GM12865 (cell line): ENCODE measurements at regions not wholly inside any gene's neighbourhood (a gene's known extent, or its start where the extent isn't known, plus 50 kb on each side); places are given as distances from the start of the nearest gene placed in this dataset.

ENCODE experiments used
- DNase-seq: peaks from one replicate; pipeline ENCODE4 v3.0.0; 2010; ENCODE audit warnings: low read depth
- H3K4me3 ChIP-seq: 2 replicates; pipeline ENCODE4 v1.5.1; 2011; ENCODE audit warnings: mild to moderate bottlenecking, low read depth, low read length, control low read depth
- TF ChIP-seq, protein P1 (sequence below): IDR thresholded peaks from 2 replicates; pipeline ENCODE4 v1.5.1; 2011; ENCODE audit warnings: low read length, control low read depth, low read depth, inconsistent platforms; ENCODE audit not compliant: insufficient read depth; ENCODE audit errors: missing control alignments

DNA sequence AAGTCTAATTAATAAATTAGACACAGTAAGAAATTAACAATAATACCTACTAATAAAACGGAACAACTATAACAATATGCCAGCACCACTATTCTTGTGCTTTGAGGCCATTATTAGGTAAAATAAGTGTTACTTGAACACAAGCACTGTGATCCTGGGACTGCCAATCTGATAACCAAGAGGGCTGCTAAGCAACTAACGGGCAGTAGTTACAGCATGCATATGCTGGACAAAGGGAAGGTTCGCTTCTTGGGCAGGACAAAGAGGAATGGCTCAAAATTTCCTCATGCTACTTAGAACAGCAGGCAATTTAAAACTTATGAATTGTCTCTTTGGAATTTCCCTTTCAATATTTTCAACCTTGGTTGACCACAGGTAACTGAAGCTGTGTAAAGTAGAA is 718.6 kb downstream of the SORCS3 start:
- DNase-seq: no peak
- TF ChIP-seq, protein P1, sequence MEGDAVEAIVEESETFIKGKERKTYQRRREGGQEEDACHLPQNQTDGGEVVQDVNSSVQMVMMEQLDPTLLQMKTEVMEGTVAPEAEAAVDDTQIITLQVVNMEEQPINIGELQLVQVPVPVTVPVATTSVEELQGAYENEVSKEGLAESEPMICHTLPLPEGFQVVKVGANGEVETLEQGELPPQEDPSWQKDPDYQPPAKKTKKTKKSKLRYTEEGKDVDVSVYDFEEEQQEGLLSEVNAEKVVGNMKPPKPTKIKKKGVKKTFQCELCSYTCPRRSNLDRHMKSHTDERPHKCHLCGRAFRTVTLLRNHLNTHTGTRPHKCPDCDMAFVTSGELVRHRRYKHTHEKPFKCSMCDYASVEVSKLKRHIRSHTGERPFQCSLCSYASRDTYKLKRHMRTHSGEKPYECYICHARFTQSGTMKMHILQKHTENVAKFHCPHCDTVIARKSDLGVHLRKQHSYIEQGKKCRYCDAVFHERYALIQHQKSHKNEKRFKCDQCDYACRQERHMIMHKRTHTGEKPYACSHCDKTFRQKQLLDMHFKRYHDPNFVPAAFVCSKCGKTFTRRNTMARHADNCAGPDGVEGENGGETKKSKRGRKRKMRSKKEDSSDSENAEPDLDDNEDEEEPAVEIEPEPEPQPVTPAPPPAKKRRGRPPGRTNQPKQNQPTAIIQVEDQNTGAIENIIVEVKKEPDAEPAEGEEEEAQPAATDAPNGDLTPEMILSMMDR: no peak
- H3K4me3 ChIP-seq: no peak overlapping the region

DNA sequence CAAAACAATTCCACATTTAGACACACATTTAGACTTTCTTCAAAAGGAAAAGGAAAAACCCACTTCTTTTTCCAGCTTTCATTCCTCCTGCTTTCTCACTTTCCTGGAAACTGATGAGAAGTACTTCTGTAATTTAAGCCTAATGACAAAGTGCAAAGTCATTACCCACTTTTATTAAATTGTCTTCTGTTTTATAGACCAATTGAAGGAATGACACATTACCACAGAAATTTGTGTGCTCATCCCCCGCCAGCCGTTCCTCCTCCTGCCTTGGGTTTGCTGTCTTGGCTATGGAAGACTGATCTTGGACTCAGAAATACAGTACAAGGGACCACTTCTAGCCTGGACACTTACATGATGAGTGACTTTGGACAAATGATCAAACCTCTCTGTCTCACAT is 717.8 kb downstream of the SORCS3 start:
- no peak overlapping the region for H3K4me3 ChIP-seq
- TF ChIP-seq, protein P1: no peak
- no peak for DNase-seq

DNA sequence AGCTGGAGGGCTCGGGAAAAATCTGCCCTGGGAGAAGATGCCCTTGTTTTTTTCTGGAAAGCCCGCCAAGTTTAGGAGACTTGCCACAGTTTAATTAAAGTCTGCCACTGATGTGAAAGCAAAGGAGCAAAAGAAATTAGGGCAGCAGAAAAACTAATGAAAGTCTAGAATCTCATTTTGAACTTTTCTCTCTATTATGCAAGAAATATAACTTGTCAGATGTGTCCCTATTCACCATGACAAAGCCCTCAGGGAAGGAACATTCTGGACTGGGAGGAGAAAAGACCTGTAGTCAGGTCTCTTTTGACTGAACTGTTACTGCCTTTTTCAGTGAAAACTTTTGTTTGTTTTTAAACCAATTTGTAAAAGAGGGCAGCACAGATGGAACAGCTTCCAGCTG is 715.5 kb downstream of the SORCS3 start:
- DNase-seq: no peak
- TF ChIP-seq, protein P1: no peak

DNA sequence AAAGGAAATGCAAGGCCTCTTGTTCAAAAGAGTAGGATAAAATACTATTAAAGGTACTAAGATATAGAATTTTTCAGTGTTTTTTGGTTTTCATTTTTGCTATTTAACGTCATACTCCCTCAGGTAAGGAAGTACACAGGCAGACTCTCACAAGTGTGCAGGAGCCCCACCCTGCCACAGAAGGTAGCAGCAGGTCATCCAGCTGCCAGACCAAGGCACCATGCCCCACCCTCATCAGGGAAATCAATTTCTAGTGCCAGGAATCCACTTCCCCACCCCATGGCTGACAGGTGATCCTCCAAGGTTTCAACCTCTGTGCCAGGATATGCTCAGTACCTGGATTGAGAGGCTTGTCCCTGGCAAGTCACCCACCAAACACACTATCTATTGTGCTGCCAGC is 712.9 kb downstream of the SORCS3 start:
- no peak for DNase-seq
- no peak overlapping the region for H3K4me3 ChIP-seq
- TF ChIP-seq, protein P1: no peak

More for the DNA sequence above, 715.5 kb downstream of the SORCS3 start:
- no peak overlapping the region for H3K4me3 ChIP-seq

DNA sequence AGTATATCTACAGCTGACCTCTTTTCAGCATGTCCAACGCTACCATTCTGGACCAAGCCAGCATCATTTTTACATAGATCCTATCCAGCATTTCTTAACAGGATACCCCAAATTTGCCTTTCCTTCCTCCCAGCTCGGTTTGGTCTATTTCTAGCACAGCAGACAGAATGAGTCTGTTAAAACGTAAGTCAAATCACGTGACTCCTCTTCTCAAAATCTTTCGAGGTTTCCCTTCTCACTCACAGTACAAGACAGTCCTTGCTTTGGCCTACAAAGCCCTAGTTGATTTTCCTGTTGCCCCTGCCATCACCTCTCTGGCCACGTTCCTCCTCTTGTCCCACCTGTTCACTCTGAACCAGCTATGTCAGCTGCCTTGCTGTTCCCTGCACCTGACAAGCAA is 711.7 kb downstream of the SORCS3 start:
- H3K4me3 ChIP-seq: no peak overlapping the region
- peak; percentile 1 for DNase-seq
- TF ChIP-seq, protein P1: no peak

DNA sequence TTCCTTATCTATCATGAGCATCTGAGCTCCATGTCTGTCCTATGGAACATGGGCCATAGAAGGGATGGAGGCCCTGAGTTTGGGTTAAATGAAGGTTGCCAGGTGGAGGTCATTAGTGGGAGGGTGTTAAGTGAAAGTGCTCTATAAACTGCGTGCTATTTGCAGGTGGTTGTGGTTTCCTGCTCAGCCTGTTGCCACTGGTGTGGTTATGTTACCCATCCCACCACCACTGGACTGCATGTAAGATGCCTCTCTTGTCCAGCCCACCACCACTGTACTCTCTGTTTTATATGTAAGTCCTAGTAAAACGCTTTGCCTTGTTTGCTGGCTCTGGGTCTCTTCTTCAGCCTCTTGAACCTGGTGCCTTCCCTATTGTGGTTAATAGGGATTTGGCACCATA is 711.2 kb downstream of the SORCS3 start:
- DNase-seq: peak; percentile 33
- no peak overlapping the region for H3K4me3 ChIP-seq
- TF ChIP-seq, protein P1: no peak

DNA sequence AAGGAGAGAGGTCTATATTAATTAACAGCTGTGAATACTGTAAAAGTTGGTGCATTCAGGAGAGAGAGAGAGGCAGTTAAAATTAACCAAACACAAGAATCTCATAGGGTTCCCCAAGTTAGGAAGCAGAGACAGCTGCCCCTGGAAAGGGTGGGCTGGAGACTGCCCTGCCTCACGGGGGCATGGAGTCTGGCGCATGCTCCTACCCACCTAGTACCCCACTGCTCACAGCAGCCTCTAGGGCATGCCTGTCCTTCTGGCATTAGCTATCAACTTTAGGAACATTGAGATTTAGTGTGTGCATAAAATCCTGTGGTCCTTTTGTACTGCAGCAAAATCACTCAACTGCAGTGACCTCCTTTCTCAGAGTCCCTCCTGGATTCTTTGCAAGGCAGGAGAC is 710.1 kb downstream of the SORCS3 start:
- DNase-seq: no peak
- TF ChIP-seq, protein P1: no peak
- no peak overlapping the region for H3K4me3 ChIP-seq
